Stimulated activated CD8-positive, alpha-beta memory T cell treated with anti-CD3 and anti-CD28 coated beads, Interleukin-4, amount 100 ng/mL, for 24 hours (primary cell): ENCODE measurements at regions not wholly inside any gene's neighbourhood (a gene's known extent, or its start where the extent isn't known, plus 50 kb on each side); places are given as distances from the start of the nearest gene placed in this dataset.

ENCODE experiments used
- DNase-seq: peaks from one replicate; pipeline ENCODE4 v3.0.0-alpha.2; 2020; ENCODE audit warnings: low read depth

GRCh38 chr6:19037607-19038006, 650.5 kb downstream of the RNF144B start:
- no peak for DNase-seq

GRCh38 chr6:19039287-19039686, 652.1 kb downstream of the RNF144B start:
- no peak for DNase-seq

DNA sequence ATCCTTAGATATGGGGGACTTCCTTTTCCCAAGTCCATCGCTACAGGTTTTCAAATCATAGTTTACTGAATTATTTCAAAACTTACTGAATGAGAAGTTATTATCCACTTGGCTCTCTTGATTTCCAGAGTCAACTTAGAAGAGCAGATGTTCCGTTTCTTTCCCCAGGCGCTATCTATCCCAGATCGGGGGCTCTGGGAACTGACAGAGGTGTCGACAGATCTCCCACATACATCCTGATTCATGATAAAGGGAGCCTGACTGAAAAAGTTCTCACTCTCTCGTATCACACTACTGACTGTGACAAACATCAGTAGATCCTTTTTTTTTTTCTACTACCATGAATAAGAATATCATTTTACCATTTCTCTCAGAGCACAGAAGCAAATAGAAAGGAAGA, 654.8 kb downstream of the RNF144B start:
- no peak for DNase-seq

DNA sequence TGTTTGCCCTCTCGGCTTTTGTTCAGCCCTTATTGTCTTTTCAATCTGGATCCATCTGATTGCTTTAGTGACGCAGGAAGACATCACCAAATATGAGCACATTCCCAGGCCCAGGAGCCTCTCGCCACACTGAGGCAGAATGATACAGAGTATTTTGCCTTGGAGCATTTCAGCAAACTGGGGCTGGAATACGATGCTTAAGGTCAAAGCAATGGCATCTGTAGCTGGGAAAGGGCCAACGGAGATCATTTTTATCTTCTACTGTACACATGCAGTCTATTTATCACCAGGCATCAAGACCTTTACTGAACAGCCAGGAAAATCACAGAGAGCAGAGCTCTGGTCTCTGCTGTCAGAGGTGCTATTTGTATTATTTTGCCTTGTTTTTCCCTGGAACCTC, 655.3 kb downstream of the RNF144B start:
- no peak for DNase-seq

- DNase-seq: no peak
Observed at GRCh38 chr6:19050765-19051164, 663.6 kb downstream of the RNF144B start.

DNA sequence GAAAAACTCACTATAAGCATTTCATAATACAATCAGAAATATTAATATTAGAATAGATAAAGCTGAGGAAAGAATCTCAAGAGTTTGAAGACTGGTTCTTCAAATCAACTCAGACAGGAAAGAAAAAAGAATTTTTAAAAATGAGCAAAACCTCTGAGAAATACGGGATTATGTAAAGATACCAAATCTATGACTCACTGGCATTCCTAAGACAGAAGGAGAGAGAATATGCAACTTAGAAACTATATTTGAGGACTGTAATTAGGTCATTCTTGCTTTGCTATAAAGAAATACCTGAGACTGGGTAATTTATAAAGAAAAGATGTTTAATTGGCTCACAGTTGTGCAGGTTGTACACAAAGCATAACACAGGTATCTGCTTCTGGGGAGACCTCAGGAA, 665.1 kb downstream of the RNF144B start:
- DNase-seq: no peak

DNA sequence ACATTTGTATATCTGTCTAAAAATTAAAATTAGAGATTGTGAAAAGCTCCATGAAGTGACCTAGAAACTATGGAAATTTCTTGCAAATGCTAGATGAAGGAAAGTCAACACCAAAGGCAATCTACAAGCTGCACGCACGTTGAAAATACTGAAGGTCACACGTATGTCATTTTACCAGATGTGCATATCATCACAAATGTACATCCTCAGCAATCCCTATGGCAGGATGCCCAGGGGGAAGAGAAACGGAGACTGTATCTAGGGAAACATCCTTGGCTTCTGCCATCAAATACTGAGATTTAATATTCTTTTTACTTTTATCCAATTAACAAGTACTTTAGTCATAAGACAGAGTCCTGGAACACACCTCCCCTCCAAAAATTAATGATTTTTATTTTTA, 672.0 kb downstream of the RNF144B start:
- no peak for DNase-seq

- DNase-seq: no peak
Observed at GRCh38 chr6:19067165-19067564, 680.0 kb downstream of the RNF144B start.

DNA sequence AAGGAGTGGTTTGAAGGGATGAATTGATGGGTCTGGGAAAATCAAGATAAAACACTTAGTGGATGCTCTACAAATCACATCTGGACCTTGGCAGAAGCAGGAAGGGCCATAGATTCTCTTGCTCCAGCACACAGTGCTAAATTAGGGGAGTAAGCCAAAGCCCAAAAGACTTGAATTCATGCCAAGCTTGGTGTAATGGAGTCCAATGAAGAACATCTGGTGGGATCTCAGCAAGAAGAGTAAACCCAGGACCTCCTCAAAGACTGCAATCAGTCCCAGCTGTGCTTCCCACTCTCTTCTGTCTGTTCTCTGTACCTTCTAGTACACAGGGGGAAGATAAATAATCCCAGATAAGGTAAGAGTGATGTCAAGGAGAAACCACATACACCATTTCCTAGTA, 683.4 kb downstream of the RNF144B start:
- DNase-seq: no peak

DNA sequence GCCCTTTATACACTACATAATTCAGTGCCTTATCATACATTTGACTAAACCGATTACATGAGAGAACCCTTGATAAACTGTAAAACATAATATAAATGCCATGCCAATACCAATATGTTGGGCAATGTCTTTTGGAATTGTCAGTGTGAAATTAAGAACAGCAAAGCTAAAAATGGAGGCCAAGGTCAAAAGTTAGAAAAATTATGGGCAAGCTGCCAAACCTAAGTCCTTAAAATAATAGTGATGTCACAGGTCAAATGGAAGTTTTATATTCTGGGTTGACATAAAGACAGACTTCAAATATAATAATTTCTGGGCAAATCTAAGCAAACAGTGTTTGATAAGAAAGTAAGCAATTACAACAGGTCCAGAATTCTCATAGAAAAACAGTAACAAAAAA, 696.7 kb downstream of the RNF144B start:
- no peak for DNase-seq

DNA sequence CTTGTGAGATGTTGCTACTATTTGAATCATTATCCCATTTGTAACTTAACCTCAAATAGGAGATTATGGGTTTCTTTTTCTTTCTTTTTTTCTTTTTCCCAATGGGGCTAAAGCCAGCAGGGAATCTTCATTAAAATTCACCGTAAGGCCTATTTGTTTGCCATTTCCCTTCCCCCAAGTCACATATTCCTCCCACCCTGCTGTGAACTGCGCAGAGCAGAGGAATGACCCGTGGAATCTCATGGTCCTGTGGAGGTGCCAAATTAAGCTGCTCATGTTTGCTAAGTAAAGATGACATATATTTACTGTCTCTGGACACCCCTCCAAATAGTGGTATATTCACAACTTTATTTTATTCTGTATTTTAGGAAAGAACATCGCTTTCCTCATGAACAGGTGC, 699.3 kb downstream of the RNF144B start:
- DNase-seq: no peak

- DNase-seq: no peak
Observed at GRCh38 chr6:19087296-19087695, 700.1 kb downstream of the RNF144B start.

GRCh38 chr6:19087897-19088296, 700.7 kb downstream of the RNF144B start:
- no peak for DNase-seq

DNA sequence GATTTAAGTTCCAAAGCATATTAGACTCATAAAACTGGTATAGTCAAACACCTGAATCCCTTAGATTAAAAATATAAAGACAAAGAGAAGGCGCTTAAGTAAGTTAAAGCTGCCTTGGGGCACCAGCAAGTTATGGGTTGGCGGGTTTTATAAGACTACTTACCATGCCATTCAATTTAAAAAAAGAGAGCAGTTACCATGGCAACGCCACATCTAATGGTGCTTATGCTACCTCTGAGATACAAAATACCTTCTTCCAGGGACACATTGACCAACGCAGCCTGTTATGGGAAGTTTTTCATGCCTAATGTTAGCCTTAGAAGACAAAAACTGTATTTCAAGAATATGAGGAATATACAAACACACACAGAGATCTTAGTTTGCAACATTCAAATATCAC, 713.6 kb downstream of the RNF144B start:
- DNase-seq: no peak

- no peak for DNase-seq
Observed at GRCh38 chr6:19102936-19103335, 715.8 kb downstream of the RNF144B start.

- no peak for DNase-seq
Observed at GRCh38 chr6:19107468-19107867, 720.3 kb downstream of the RNF144B start.

- no peak for DNase-seq
Observed at GRCh38 chr6:19121521-19121920, 715.6 kb upstream of the ID4 start.

DNA sequence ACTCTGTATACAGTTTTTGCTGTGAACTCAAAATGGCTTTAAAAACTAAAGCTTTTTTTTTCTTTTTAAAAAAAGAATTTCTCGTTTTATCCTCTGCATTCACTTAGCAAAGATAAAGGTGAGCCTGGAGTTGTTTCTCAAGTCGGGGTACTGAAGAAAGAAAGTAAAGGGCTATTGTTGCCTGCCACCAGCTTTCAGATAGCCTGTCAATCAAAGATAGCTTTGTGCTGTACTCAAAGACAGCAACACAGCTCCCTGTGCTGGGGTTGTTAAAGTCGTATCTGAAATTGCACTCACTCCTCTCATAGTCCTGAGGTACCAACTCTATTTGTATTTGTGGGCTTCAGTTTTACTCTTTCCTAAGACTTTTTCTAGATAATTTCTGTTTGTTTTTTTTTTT, 710.1 kb upstream of the ID4 start:
- no peak for DNase-seq

- DNase-seq: no peak
Observed at GRCh38 chr6:19128701-19129100, 708.5 kb upstream of the ID4 start.

DNA sequence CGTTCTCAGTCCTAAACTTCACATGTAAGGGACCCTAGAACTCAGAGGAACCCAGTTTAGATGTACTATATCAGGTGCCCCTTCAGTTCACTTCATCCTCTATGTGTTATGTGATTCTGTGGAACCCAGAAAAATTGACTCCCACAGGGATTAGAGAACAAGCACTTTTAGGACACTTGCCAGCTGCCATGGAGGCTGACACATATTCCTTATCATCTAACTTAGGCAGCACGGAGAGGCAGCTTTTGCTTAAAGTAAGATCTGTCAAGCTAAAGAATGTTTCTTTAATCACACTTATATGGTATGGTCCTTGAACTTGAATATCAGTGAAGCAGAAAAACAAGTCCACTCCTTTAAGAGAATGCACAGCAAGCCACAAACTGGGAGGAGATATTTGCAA, 701.5 kb upstream of the ID4 start:
- DNase-seq: no peak

GRCh38 chr6:19137505-19137904, 699.7 kb upstream of the ID4 start:
- no peak for DNase-seq

DNA sequence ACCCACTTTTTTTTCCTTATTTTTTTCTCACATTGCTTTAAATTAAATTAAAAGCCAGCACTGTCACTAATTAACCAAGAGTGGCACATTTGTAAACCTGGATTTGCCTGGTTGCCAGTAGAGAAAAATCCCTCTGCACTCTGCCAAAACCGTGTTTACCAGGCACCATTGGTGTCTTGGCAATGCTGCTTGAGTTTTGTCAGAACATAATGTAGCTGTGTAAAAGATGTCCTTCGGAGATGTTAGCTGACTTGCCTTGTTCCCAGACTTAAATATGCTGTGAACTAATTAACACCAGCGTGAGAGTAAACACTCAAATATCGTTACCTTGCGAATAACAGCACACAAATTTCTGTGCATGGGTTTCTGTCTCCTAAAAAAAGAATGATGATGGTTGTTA, 694.9 kb upstream of the ID4 start:
- DNase-seq: no peak

DNA sequence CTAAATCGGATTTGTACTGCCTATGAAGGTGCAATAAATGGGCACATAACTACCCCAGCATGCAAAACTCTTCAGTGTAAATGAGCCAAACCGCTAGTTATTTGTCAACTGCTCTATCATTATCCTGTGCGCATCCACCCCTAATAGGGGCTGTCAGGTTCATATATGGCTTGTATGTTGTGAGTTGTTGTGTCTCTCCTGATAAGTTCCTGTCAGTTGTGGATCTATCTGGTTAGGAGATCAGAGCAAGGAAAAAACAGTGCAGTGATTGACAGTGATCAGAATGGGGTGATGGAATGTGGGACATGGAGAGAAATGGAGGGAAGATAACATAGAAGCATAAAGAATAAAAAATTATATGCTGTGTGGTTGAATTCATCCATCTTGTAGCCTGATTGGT, 686.9 kb upstream of the ID4 start:
- DNase-seq: no peak

DNA sequence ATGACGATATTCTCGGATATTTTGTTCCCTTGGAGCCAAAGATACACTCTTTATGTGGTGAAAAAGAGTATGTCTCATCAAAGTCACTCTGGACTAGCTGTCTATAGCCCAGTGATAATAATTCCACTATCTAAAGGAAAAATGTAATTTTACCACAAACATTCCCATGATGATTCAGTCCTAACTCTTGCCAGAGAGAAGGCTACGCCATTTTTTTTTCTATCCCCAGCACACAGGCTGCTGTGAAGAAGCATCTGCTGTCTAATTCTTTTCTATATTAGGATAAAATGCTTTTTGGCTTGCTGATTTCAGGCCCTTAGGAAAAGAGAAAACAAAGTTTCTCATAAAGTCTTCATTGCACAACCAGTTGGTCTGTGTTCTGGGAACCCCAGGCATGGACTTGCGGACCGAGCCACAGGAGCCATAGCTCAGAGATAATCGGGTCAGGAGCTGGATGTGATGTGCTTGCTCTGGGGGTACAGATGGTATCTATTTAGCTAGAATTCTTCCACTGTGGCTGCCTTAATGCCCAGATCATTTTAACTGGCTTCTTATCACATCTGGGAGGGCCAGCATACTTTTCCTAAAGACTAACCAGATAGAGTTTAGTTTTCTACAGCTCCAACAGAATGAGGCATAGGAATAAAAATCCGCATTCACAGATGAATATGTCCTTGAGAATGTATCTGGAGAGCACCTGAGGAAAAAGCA, 683.7 kb upstream of the ID4 start:
- no peak for DNase-seq

- no peak for DNase-seq
Observed at GRCh38 chr6:19153981-19154295, 683.2 kb upstream of the ID4 start.
